Hepatic stellate cell (primary cell): ENCODE measurements at regions not wholly inside any gene's neighbourhood (a gene's known extent, or its start where the extent isn't known, plus 50 kb on each side); places are given as distances from the start of the nearest gene placed in this dataset.

Experiments
- DNase-seq: peaks from one replicate; pipeline ENCODE4 v3.0.0; 2011; ENCODE audit warnings: low spot score

DNA sequence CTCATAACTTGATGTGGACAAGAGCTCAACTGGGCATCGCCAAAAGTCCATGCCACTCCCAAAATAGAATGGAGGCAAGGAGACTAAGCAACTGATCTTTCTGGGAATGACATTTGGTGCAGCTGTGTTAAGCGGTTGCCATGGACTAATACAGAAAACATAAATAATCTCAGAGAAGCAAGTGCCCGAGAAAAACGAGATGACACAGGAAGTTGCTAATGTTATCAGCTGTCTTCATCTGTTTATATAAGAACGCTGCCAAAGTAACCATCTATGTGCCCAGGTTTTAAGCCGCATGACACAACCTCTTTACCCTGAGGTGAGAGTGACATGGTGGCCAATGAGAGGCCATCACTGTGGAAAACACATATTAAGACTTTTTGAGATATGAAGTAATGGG is 54.9 kb upstream of the SACS start:
- DNase-seq, result peak; percentile 83

DNA sequence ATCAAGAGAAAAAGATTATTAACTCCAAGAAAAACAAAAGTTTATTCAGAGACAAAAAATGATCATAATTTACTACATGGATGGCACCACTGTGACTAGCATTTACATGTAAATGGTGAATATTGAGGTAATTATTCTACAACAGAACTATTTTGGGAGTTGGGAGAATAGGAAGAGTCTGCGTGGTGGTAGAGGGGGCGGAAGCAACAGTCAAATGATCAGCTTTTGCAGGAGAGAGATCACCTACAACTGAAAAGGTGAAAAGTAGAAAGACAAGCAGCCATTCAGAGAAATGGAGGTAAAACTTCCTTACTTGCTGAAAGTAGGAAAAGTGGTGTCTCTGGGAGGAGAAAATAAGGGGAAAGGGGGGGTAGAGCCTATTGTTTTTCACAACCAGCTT is 62.8 kb upstream of the SACS start:
- no peak for DNase-seq

DNA sequence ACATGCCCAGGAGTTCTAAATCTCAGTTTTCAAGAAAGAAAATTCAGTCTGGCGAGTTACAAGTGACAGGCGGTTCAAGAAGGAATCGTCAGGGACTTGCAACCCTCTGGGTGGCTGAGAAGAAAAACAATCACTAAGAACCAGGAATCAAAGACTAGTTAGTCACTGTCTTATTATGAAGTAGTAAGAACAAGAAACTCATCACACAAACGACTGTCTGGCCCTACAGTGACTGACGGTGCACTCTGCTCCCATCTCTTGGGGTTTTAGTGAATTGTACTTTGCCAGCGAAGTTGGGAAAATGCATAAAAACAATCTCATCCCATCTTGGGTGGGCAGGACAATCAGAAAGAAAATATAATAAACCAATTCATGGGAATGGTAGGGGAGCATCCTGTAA is 63.7 kb upstream of the SACS start:
- no peak for DNase-seq

DNA sequence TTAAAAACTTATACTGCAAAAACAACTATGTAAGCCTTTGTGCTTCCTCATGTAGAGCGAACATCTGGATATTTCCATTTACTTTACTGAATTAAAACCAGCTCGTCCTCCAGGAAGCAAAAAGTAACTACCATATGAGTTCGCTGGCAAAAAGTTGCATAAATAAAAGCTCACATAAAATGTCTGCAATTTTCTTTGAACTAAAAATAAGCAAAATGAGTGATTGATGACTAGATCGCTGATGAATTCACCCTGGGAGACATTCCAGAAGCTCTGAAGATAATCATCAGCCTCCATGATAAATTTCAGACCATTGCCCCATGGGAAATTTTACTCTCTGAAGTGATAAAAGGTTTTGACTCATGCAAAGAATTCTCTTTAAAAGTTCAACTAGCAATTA is 67.3 kb upstream of the SACS start:
- DNase-seq, result peak; percentile 73

DNA sequence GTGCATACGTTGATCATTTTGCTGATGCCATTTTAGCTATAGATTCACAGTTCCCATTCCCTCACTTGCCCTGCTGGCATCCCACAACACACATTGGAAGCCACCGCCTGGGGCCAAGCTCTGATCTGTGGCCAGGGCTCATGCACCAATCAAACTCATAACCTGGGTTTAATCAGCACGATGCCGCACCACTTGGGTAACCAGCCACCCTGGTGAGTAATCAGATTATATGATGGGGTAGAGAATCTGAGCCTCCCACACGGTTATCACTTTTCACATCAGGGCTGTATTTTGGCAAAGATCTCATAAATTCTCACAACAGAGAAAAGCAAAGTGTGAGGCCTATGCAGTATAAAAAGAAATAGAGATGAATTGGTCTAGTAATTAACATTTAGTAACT is 66.0 kb upstream of the TNFRSF19 start:
- no peak for DNase-seq

DNA sequence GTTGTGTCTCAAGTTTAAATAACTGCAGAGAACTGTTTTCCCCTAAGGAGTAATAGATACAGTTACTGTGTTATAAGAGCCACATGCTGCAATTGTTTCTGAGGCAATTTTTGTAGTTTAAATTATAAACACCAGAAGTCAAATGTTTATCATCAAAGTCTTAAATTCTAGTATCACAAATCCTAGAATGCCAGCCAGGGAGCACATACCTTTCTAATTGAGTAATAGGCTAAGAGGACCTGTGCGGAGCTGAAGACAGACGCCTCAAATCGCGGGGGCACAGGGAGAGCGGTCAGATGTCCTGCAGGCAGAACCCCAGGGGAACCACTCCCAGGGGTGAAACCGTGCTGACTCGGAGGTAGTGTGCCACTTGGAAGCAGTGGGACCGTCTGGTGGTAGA is 65.2 kb upstream of the TNFRSF19 start:
- DNase-seq, result peak; percentile 22

DNA sequence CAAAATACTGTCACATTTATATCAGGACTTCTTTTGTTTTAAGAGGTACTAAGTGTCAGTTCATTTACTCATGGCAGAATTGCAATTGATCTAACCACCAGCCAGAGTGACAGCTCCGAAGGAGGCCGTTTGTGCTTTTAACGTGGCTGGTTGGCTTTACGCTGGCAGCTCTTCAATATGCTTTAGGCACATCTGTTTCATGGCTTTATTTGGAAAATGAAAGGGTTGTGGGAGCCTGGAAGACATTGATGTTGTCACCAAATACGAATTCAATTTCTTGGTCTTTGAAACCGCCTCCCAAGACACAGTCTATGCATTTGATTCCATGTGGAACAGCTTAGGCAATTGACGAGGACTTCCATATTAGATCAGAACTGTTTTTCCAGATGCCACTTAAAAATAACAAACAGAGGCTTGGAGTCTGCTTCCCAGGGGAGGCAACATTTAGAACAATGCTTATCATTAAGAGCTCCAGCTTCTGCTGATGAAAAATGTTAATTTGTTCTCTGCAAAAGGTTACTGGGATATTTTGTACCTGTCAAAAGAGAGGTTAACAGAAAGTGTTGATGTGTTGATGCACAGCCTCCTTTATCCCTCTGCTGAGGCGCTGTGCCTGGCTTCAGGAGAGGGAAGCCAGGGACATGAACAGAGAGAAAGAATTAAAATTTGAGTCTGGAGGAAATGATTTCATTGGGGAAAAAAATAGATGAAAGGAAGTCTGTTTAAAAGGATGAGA is 64.0 kb upstream of the TNFRSF19 start:
- DNase-seq, result no peak

DNA sequence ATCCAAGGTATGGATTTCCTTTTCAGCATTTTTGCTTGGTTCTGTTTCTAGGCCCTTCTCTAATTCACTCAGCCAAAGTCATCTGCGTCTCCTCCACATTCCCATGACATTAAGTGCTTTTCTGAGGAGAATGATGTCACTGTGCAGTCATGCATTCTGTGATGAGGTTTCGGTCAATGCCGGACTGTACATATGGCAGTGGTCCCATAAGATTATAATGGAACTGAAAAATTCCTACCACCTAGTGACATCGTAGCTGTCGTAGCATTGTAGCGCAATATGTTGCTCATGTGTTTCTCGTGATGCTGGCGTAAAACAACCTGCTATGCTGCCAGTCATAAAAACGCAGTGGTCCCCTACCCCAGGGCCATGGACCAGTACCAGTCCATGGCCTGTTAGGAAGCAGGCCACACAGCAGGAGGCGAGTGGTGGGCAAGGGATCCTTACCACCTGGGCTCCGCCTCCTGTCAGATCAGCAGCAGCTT is 63.4 kb upstream of the TNFRSF19 start:
- peak; percentile 64 for DNase-seq

DNA sequence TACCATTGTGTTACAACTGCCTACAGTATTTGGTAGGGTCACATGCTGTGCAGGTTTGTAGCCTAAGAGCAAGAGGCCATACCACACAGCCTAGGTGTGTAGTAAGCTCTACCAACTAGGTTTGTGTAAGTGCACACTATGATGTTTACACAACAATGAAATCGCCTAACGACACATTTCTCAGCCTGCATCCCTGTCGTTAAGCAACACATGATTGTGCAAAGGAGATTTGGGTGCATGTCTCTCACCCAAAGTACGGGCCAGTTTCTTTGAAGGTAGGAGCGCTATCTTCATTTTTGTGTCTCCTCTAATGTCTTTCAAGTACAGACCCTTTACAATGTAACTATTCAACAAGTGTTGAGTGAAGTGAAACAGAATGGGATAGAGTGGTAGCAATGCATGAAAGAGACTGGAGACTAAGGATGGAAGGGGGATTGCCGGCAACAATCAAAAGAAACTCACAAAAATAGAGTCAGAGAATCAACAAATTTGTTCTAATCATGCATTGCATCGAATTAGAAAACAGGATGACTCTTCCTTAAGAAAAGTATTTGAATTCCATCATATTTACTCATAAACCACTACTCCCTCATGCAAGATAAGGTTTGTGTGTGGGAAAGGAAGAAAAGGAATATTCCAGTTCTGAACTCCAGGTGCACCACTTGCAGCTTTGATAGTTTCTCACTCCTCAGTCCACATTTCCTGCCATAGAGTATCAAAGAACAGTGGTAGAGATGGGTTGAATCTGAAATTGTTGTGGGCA is 60.2 kb upstream of the TNFRSF19 start:
- DNase-seq, result peak; percentile 54

DNA sequence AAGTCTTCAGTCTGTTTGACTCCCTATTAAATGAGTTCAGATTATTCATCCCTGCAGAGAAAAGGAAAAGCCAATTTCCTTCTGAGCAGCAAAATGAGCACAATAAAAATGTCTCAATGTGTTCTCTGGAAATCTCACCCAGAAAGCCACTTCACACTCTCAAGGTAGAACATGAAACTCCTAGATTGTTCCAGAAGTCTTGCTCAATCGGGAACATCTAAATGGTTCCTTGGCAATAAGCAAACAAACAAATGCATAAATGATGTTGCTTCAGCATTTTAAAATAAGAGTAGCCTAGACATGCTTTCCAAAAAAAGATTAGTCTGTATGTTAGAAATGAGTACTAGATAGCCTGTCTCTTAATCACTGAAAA is 59.7 kb upstream of the TNFRSF19 start:
- DNase-seq, result no peak

DNA sequence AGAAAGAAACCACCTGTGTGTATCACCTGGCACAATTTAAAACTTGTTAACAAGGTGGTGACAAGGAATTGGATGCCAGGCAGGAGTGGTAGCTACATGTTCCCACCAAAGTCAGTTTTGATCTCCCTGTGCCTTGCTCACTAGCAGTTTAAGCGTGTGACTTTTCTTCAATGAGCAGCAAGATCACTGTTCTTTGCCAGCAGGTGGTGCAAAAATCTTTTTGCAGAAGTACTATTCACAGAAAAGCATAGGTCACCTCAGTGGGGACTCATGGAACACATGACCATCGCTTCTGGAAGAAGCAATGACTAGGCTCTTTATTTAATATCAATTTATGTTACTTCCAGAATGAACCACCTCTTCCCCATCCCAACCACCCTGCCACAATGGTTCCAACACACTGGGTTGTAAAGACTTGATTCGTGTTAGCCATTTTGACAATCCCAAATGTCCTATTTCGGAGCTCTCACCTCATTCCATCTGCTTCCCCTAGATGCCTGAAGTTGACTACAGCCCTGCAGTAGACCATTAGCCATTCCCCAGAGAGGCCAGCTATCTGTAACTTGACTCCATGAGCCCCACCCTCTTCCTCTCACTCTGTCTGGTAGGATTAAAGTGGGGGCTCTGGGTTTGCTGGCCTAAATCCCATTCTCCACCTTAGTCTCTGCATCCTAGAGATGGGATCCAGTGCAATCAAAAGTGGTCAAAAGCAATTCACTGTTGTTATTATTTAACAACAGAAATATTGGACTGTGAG is 59.1 kb upstream of the TNFRSF19 start:
- DNase-seq, result no peak

DNA sequence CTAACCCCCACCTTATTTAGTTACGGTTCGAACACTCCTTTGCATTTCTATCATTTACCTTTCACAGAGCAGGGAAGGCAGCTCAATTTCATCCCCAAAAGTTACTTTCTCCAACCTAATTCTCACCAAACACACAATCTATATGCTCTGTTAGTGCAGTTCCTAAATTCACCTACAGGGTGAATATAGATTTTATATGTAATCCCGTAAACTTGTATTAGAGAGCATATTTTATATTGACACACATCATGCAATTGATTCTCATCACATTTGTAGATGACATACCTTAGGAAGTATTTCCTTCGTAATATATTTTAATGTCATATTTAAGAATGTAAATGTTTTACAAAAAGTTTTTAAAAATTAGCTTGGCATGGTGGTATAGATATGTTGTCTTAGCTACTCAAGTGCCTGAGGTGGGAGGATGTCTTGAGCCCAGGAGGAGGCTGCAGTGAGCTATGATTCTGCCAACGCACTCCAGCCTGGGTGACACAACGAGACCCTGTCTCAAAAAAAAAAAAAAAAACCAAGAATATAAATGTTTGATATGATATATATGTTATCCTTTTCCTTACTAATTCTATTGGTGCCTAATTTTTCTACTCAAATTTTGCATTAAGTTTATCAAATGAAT is 57.3 kb upstream of the TNFRSF19 start:
- no peak for DNase-seq

DNA sequence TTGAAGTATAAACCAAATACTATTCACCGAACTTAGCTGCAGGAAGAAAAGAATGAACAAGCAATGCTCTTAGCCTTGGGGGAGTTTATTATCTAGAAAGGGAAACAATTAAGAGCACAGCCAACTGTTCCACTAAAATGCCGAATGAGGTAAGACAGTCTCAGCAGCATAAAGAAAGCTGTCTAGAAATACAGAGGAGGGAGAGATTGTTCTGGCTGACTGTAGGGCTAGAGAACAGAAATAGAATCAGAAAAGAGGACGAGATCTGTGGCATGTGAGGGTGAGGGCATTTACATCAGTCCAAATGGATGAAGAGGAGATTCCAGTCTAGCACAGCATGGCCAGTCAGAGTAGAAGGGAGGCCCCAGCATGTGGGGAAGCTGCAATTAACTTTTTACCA is 56.8 kb upstream of the TNFRSF19 start:
- DNase-seq, result no peak

DNA sequence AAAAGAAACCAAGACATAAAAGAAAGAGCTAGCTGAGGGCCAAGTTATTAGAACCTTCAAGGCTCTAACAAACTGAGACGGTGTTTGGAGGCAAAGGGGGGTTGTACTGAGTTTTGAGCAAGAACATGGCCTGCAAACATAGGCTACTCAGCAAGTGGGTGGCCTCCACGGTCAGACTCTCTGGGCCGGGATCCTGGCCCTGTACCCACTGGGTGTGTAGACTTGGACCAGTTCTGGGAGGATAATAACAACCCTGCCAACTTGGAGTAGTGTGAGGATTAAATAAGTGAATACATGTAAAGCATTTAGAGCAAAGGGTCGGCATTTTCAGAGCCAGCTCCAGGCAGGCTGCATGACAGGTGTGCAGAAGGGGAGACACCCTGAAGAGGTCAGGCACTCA is 56.1 kb upstream of the TNFRSF19 start:
- DNase-seq, result no peak

DNA sequence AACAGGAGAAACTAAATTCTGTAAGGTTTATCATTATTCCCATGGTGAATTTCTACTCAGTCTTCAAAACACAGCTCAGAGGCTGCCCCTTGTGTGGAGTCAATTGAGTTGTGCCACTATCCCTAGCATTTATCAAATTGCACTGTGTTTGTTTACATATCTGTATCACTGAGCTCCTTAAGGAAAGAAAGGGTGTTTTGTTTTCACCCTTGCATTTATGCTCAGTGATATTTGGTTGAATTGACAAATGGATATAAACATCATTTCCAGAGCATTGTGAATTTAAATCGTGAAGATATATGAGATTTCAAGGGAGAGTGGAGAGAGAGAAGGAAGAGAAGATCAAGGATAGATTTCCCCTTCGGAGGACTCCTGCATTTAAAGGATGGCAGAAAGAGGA is 55.1 kb upstream of the TNFRSF19 start:
- DNase-seq, result no peak

DNA sequence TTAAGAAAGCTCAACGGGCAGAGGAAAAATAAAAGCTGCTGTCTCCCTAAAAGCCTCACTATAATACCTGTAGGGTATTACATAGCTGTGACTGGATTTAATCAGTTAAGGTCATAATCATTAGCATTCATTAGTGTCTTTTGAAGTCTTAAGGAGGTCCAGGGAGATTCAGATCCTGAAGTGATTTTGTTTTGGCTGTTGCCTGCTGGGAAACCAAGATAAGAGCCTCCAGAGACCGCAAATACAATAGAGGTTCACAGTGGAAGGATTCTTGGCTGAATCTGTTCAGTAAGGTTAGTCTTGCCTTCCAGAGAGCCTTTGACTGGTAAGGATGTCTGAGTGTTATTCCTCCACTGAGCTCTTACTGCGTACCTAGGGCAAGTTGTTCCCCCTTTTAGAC is 54.0 kb upstream of the TNFRSF19 start:
- no peak for DNase-seq

DNA sequence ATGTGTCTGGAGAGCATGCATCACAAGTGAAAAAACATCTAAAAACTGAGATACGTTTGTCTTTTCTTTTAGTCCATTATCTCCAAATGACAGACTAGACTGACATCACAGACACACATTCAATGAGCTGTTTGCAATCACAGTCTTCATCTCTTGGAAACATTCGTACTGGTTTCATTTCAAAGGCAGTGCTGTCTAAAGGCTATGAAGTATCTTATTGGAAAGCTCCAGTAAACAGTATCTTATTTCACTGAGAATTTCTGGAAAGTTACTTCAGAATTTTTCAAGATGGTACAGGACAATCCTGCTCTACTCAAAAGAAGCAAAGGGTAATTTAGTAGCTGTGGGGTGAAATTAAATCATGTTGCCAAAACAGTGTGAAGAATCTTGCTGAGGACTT is 53.5 kb upstream of the TNFRSF19 start:
- no peak for DNase-seq

DNA sequence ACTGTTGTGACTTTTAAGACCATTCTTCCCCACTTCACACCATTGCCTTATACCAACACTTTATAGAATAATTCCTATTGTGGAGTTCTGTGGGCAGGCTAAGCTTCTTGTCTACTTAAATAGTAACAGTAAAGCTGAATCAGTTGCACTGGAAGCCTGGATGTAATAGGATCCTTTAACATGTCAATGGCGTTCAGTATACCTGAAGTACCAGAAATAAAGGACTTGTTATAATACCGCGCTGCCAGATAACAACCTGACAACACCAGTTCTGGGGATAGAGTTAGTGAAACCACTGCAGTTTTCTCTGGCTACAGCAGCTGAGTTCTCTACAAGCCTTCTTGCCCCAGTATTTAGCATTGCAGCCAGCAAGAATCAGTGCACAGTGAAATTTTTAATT is 52.0 kb upstream of the TNFRSF19 start:
- no peak for DNase-seq
